ENCODE measurements at regions not wholly inside any gene's neighbourhood (a gene's known extent, or its start where the extent isn't known, plus 50 kb on each side); places are given as distances from the start of the nearest gene placed in this dataset.

DNA sequence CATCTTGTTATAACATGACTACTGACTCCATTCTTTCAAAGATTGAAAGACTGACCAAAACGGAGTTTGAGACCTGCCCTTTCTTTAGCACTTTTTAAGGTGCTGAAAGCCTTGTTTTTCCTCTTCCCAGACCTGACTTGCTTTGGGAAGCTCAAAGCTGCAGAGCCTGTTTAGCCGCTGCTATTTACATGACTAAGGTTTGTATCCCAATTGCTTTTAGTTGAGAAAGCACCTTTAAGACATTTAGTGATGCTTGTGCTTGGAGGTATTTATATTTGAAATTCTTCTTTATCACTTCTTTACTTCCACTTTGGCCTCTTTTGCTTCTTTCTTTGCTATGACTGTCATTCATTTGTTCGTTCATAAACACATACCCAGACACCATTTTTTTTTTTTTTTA is 182.6 kb upstream of the ELL2 start:
- TF ChIP-seq, protein P1, sequence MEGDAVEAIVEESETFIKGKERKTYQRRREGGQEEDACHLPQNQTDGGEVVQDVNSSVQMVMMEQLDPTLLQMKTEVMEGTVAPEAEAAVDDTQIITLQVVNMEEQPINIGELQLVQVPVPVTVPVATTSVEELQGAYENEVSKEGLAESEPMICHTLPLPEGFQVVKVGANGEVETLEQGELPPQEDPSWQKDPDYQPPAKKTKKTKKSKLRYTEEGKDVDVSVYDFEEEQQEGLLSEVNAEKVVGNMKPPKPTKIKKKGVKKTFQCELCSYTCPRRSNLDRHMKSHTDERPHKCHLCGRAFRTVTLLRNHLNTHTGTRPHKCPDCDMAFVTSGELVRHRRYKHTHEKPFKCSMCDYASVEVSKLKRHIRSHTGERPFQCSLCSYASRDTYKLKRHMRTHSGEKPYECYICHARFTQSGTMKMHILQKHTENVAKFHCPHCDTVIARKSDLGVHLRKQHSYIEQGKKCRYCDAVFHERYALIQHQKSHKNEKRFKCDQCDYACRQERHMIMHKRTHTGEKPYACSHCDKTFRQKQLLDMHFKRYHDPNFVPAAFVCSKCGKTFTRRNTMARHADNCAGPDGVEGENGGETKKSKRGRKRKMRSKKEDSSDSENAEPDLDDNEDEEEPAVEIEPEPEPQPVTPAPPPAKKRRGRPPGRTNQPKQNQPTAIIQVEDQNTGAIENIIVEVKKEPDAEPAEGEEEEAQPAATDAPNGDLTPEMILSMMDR (IDR thresholded peaks at IDR 0.05; ENCODE audit: low read length, missing control alignments): no peak
- DNase-seq (ENCODE audit: low read depth): no peak

DNA sequence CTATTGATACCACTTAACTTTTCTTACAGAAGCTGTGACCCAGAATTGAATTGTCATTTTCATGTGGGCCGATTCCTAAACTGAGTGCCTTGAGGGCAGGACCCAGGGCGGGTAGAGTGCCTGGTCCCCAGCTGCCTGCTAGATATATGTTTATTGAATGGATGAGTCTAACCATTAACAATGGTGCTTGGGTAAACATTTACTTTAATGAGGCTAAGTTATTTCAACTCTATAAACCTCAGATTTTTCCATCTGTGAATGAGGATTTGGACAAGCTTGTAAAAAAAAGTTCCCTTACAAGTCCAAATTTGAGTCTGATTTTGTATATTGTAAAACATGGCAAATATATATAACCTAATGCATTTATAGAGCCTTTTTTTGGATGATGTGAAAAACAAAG is 181.8 kb upstream of the ELL2 start:
- no peak for DNase-seq (ENCODE audit: low read depth)
- no peak overlapping the region for H3K4me3 ChIP-seq (replicated peaks; ENCODE audit: low read depth, low read length)
- TF ChIP-seq, protein P1 (IDR thresholded peaks at IDR 0.05; ENCODE audit: low read length, missing control alignments): no peak

More for the DNA sequence above, 182.6 kb upstream of the ELL2 start:
- H3K4me3 ChIP-seq (replicated peaks; ENCODE audit: low read depth, low read length): no peak overlapping the region

DNA sequence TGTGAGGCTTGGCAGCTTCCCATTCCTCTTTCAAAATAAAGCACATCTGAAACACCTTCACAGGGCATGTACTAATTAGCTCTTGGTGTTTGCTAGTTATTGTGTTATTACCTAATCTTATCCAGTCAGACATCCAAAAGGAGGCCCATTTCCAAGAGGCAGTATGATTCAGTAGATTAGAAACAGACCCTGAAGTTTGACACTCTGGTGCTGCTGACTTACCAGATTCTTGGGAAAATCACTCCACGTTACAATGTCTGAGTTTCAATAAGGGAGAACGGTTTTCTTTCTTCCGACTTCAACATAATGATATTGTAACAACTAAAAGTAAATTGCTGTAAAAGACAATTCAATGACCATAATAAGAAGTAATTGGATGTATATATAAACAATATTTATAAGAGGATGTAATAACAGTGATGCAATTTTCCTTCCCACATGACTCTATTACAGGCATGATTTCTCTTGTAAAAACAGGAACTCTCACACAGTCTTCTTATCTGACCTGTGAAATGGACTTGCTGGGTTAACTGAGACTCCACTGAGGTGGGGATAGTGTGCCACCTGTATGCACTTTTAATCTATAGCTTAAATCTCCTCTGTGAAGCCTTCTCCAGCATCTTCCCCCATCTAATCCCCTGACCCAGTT is 181.3 kb upstream of the ELL2 start:
- H3K4me3 ChIP-seq (replicated peaks; ENCODE audit: low read depth, low read length): no peak overlapping the region
- peak; percentile 14 for DNase-seq (ENCODE audit: low read depth)
- TF ChIP-seq, protein P1 (IDR thresholded peaks at IDR 0.05; ENCODE audit: low read length, missing control alignments): no peak

DNA sequence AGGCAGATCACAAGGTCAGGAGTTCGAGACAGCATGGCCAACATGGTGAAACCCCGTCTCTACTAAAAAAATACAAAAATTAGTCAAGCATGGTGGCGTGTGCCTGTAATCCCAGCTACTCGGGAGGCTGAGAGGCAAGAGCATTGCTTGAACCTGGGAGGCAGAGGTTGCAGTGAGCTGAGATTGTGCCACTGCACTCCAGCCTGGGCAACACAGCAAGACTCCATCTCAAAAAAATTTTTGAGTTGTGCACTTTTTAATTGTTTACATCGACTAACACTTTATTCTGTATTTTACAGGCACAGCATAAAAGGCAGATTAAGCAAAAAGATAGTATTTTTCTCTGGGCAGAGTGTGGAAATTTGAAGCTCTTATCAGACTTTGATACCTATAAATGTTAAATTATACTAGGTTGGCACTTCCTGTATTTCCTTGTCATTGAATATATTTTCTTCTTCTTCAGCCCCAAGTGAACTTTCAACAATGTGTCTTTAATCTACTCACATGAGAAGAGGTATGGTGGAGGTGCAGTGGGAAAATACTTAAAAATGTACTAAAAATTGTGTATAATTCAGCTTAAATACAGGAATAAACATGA is 180.6 kb upstream of the ELL2 start:
- no peak for DNase-seq (ENCODE audit: low read depth)
- TF ChIP-seq, protein P1 (IDR thresholded peaks at IDR 0.05; ENCODE audit: low read length, missing control alignments): no peak
- no peak overlapping the region for H3K4me3 ChIP-seq (replicated peaks; ENCODE audit: low read depth, low read length)

DNA sequence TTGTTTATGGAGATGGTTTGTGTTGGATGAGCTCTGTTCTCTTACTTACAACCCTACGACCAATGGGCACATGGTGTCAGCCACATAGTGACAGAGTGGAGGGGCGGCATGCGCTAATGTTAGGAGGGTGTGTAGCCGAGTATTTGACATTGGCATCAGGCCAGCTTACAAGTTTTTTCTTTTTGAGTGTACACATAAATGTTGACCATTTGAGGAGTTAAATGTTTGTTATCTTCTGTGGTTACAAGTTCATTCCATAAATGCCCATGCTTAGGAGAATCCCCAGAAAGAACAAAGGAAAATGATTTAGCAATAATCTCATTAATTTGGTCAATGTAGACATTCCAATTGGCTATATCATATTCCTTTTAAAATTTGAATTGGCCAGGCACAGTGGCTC is 180.1 kb upstream of the ELL2 start:
- TF ChIP-seq, protein P1 (IDR thresholded peaks at IDR 0.05; ENCODE audit: low read length, missing control alignments): no peak
- DNase-seq (ENCODE audit: low read depth): peak; percentile 55

DNA sequence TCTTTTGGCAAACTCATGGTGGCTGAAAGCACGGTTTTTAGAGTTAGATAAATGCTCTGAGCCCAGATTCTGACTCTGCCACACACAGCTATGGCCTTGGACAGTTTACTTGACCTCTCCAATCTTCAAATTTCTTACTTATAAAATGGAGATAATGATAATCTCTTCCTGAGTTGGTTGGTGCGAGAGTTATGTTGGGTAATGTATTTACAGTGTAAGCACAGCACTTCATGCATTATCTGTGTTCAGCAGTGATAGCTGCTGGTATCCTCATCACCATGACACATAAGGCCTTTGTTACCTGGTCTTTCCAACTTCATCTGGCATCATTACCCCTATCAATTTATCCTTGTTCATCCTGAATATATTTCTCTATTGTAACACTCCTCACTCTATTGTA is 178.8 kb upstream of the ELL2 start:
- no peak overlapping the region for H3K4me3 ChIP-seq (replicated peaks; ENCODE audit: low read depth, low read length)
- DNase-seq (ENCODE audit: low read depth): no peak
- TF ChIP-seq, protein P1 (IDR thresholded peaks at IDR 0.05; ENCODE audit: low read length, missing control alignments): no peak

More for the DNA sequence above, 180.1 kb upstream of the ELL2 start:
- H3K4me3 ChIP-seq (replicated peaks; ENCODE audit: low read depth, low read length): no peak overlapping the region

DNA sequence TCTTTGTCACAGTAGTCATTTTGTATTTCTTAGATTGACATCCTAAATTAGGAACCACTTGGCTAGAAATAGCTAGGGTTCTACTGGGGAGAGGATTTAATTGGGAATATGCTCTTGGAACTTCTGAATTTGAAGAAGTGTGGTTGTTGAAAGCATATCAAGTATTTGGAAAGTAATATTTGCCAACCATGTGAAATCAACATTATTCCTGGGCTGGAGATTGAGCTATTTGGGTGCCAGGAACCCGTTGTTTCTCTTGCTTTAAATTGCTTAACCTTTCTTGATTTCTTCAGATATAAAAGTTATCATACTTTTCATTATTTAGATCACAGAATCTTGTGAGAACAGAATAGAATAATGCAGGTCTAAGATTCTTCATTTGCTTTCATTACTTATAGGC is 178.4 kb upstream of the ELL2 start:
- H3K4me3 ChIP-seq (replicated peaks; ENCODE audit: low read depth, low read length): no peak overlapping the region
- no peak for DNase-seq (ENCODE audit: low read depth)
- TF ChIP-seq, protein P1 (IDR thresholded peaks at IDR 0.05; ENCODE audit: low read length, missing control alignments): no peak

Data from fibroblast of pulmonary artery (primary cell).